ENCODE measurements at regions not wholly inside any gene's neighbourhood (a gene's known extent, or its start where the extent isn't known, plus 50 kb on each side); places are given as distances from the start of the nearest gene placed in this dataset.

GRCh38 chr5:156164306-156164705 is 162.7 kb upstream of the SGCD start:
- no peak for TF ChIP-seq CTCF (IDR thresholded peaks at IDR 0.05; ENCODE audit: low read depth, low read length, missing control alignments)
- no peak overlapping the region for H3K27ac ChIP-seq
- in situ Hi-C loops (cut with HindIII; ENCODE audit: low pct_ligation_motif_present, low sequenced_read_pairs): no loop called here

GRCh38 chr5:156169495-156169894 is 157.5 kb upstream of the SGCD start:
- Histone ChIP-seq H3K27me3 (replicated peaks) (no peaks in the 10 kb centered on the region), H3K36me3 (replicated peaks) (no peaks in the 10 kb centered on the region), H3K4me3 (ENCODE audit: low read depth, low read length) (no peak overlapping the region), H3K27ac (no peak overlapping the region)
- in situ Hi-C loops (cut with HindIII; ENCODE audit: low pct_ligation_motif_present, low sequenced_read_pairs): no loop called here
- no peak for TF ChIP-seq CTCF (IDR thresholded peaks at IDR 0.05; ENCODE audit: low read depth, low read length, missing control alignments)
- no peak for DNase-seq

More at GRCh38 chr5:156164306-156164705, 162.7 kb upstream of the SGCD start:
- Histone ChIP-seq H3K27me3 (replicated peaks) (no peaks in the 10 kb centered on the region), H3K4me3 (ENCODE audit: low read depth, low read length) (no peak overlapping the region), H3K36me3 (replicated peaks) (no peaks in the 10 kb centered on the region)
- no peak for DNase-seq

- DNase-seq: no peak
- in situ Hi-C loops (cut with HindIII; ENCODE audit: low pct_ligation_motif_present, low sequenced_read_pairs): no loop called here
- H3K4me3 ChIP-seq (ENCODE audit: low read depth, low read length): no peak overlapping the region
- H3K36me3 ChIP-seq (replicated peaks): no peaks in the 10 kb centered on the region
- H3K27ac ChIP-seq: no peak overlapping the region
- no peak for TF ChIP-seq CTCF (IDR thresholded peaks at IDR 0.05; ENCODE audit: low read depth, low read length, missing control alignments)
- H3K27me3 ChIP-seq (replicated peaks): no peaks in the 10 kb centered on the region
Measured at GRCh38 chr5:156170351-156170961, 156.5 kb upstream of the SGCD start.

- H3K36me3 ChIP-seq (replicated peaks): no peaks in the 10 kb centered on the region
- in situ Hi-C loops (cut with HindIII; ENCODE audit: low pct_ligation_motif_present, low sequenced_read_pairs): no loop called here
- no peaks in the 10 kb centered on the region for H3K27me3 ChIP-seq (replicated peaks)
- no peak overlapping the region for H3K4me3 ChIP-seq (ENCODE audit: low read depth, low read length)
- DNase-seq: no peak
- no peak overlapping the region for H3K27ac ChIP-seq
- TF ChIP-seq CTCF (IDR thresholded peaks at IDR 0.05; ENCODE audit: low read depth, low read length, missing control alignments): no peak
Measured at GRCh38 chr5:156174225-156174624, 152.7 kb upstream of the SGCD start.

DNA sequence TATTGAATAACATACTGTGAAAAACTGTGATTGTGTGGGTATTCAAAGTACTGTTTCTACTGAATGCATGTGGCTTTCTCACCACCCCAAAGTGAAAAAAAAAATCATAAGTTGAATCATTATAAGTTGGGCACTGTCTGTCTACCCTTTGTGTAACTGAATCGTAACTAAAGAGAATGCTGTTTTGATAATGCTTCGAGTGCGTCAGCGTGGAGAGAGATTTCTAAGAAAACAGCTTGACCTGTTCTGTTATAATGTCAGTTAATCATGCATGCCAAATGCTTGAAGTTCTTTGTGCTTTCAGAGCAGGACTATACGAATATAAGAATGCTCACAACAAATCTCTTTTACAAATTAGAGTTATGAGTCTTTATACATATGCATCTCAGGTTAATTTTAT is 148.8 kb upstream of the SGCD start:
- H3K36me3 ChIP-seq (replicated peaks): no peaks in the 10 kb centered on the region
- DNase-seq: no peak
- no peak overlapping the region for H3K4me3 ChIP-seq (ENCODE audit: low read depth, low read length)
- no peak for TF ChIP-seq CTCF (IDR thresholded peaks at IDR 0.05; ENCODE audit: low read depth, low read length, missing control alignments)
- no peaks in the 10 kb centered on the region for H3K27me3 ChIP-seq (replicated peaks)
- no peak overlapping the region for H3K27ac ChIP-seq
- in situ Hi-C loops (cut with HindIII; ENCODE audit: low pct_ligation_motif_present, low sequenced_read_pairs): no loop called here

GRCh38 chr5:156181656-156182055 is 145.3 kb upstream of the SGCD start:
- H3K4me3 ChIP-seq (ENCODE audit: low read depth, low read length): no peak overlapping the region
- in situ Hi-C loops (cut with HindIII; ENCODE audit: low pct_ligation_motif_present, low sequenced_read_pairs): no loop called here
- no peak for DNase-seq
- no peaks in the 10 kb centered on the region for H3K36me3 ChIP-seq (replicated peaks)
- no peak for TF ChIP-seq CTCF (IDR thresholded peaks at IDR 0.05; ENCODE audit: low read depth, low read length, missing control alignments)
- H3K27me3 ChIP-seq (replicated peaks): no peaks in the 10 kb centered on the region
- no peak overlapping the region for H3K27ac ChIP-seq
